HCT116 (cell line): ENCODE measurements at regions not wholly inside any gene's neighbourhood (a gene's known extent, or its start where the extent isn't known, plus 50 kb on each side); places are given as distances from the start of the nearest gene placed in this dataset.

Experiments used
- ATAC-seq: fragments of 200-7000 bp; cut with Tn5 transposase; 2 replicates; pipeline ENCODE4 v1.9.1; 2020; ENCODE audit warnings: mild to moderate bottlenecking, moderate library complexity
- BruUV-seq: library from RNA; stranded (reverse); fragments of 400-500 nt; replicated peaks from 2 replicates; lab custom pipeline; 2021; lab: Mats Ljungman, UMichigan
- CTCF ChIA-PET: fragments of 300-600 bp; sonication (Branson Sonifier 250); formaldehyde crosslinking; loops from one replicate; lab custom pipeline; 2021; ENCODE audit warnings: antibody characterized with exemption; lab: Charles Lee
- POLR2A ChIA-PET: fragments of 300-600, 350-600 bp; sonication (Branson Sonifier 250); formaldehyde crosslinking; loops from one replicate; lab custom pipeline; 2021; ENCODE audit warnings: antibody characterized with exemption; lab: Charles Lee
- RAD21 ChIA-PET, 2 experiments: fragments of 300-600 bp; sonication (Branson Sonifier 250); formaldehyde crosslinking; loops; one replicate each; lab custom pipeline; 2023; ENCODE audit warnings: low total read pairs in 2 of 2; ENCODE audit not compliant: uncharacterized antibody in 2 of 2, unreplicated experiment in 2 of 2, low non-redundant PET in 1 of 2; lab: Charles Lee
- DNase-seq: peaks from one replicate; pipeline ENCODE4 v3.0.0-alpha.2; 2010; ENCODE audit warnings: low read depth, low spot score
- H2AFZ ChIP-seq: fragments of 200-600 bp; shearing (Covaris generic), sonication (generic); 2 replicates; pipeline ENCODE4 v1.6.1; 2017; ENCODE audit warnings: low read depth, mixed run types, mixed read lengths, antibody characterized with exemption, low read length; ENCODE audit not compliant: poor library complexity, severe bottlenecking
- H3K27ac ChIP-seq: 2 replicates; pipeline ENCODE4 v1.5.1; 2012; ENCODE audit warnings: low read depth, low read length
- H3K27me3 ChIP-seq: fragments of 200-600 bp; sonication (generic); 2 replicates; pipeline ENCODE4 v1.6.1; 2016; ENCODE audit warnings: mixed run types, low read length, mixed read lengths; ENCODE audit not compliant: insufficient read depth
- H3K36me3 ChIP-seq, 2 experiments: fragments of 200-500 bp in 1 of 2; fragments of 200-600 bp in 1 of 2; sonication (Bioruptor generic) in 1 of 2; sonication (generic) in 1 of 2; 2 replicates each; pipeline versions ENCODE4 v1.5.1 to v1.6.1; 2014 to 2016; ENCODE audit warnings: low read length in 2 of 2, inconsistent platforms in 1 of 2, mixed read lengths in 1 of 2, mixed run types in 1 of 2; ENCODE audit not compliant: insufficient read depth in 2 of 2, control insufficient read depth in 1 of 2
- H3K4me1 ChIP-seq, 2 experiments: fragments of 200-600 bp in 1 of 2; sonication (generic) in 1 of 2; 2 replicates each; pipeline versions ENCODE4 v1.5.1 to v1.6.1; 2012 to 2017; ENCODE audit warnings: low read length in 2 of 2, inconsistent platforms in 1 of 2, mild to moderate bottlenecking in 1 of 2, mixed read lengths in 1 of 2, mixed run types in 1 of 2, moderate library complexity in 1 of 2; ENCODE audit not compliant: insufficient read depth in 2 of 2, control insufficient read depth in 1 of 2
- H3K4me2 ChIP-seq: fragments of 200-600 bp; sonication (generic); 2 replicates; pipeline ENCODE4 v1.6.1; 2017; ENCODE audit warnings: mixed run types, low read length, mixed read lengths
- H3K4me3 ChIP-seq, 2 experiments: fragments of 200-600 bp in 1 of 2; sonication (generic) in 1 of 2; replicated peaks in 1 of 2; 2 replicates each; pipeline ENCODE4 v1.5.1; 2011 to 2016; ENCODE audit warnings: low read length in 2 of 2, control low read depth in 1 of 2, low read depth in 1 of 2, mild to moderate bottlenecking in 1 of 2, mixed read lengths in 1 of 2, mixed run types in 1 of 2
- H3K79me2 ChIP-seq: fragments of 200-600 bp; sonication (generic); 2 replicates; pipeline ENCODE4 v1.6.1; 2017; ENCODE audit warnings: mild to moderate bottlenecking, mixed run types, low read length, moderate library complexity, mixed read lengths; ENCODE audit not compliant: insufficient read depth
- H3K9ac ChIP-seq: fragments of 200-600 bp; sonication (generic); 2 replicates; pipeline ENCODE4 v1.6.1; 2016; ENCODE audit warnings: low read length, mixed read lengths
- H3K9me2 ChIP-seq: fragments of 200-600 bp; sonication (generic), shearing (Covaris generic); 2 replicates; pipeline ENCODE4 v1.6.1; 2017; ENCODE audit warnings: mixed run types, mild to moderate bottlenecking, moderate library complexity; ENCODE audit not compliant: insufficient read depth
- H3K9me3 ChIP-seq, 2 experiments: fragments of 200-500 bp in 1 of 2; fragments of 200-600 bp in 1 of 2; sonication (Bioruptor generic) in 1 of 2; sonication (generic) in 1 of 2; 2 replicates each; pipeline ENCODE4 v1.6.1; 2014 to 2017; ENCODE audit warnings: low read length in 2 of 2, mixed read lengths in 2 of 2, inconsistent platforms in 1 of 2, low read depth in 1 of 2, mild to moderate bottlenecking in 1 of 2, mixed run types in 1 of 2, moderate library complexity in 1 of 2; ENCODE audit not compliant: control insufficient read depth in 1 of 2, insufficient read depth in 1 of 2
- H4K20me1 ChIP-seq: fragments of 200-600 bp; sonication (generic), shearing (Covaris generic); 2 replicates; pipeline ENCODE4 v1.6.1; 2017; ENCODE audit warnings: mixed run types, mild to moderate bottlenecking, moderate library complexity; ENCODE audit not compliant: insufficient read depth
- CBX3 ChIP-seq: IDR thresholded peaks from 2 replicates; pipeline ENCODE4 v1.6.1; 2012; ENCODE audit warnings: low read depth
- EGR1 ChIP-seq: IDR thresholded peaks from 2 replicates; pipeline ENCODE4 v1.6.1; 2012; ENCODE audit warnings: low read depth
- EZH2 ChIP-seq: fragments of 200-600 bp; sonication (generic); IDR thresholded peaks from 2 replicates; pipeline ENCODE4 v1.6.1; 2017; ENCODE audit warnings: antibody characterized with exemption, mixed run types
- EZH2phosphoT487 ChIP-seq: fragments of 200-600 bp; IDR thresholded peaks from 2 replicates; pipeline ENCODE4 v1.6.1; 2018; ENCODE audit warnings: antibody characterized with exemption, borderline replicate concordance
- FOSL1 ChIP-seq: IDR thresholded peaks from 2 replicates; pipeline ENCODE4 v1.6.1; 2012; ENCODE audit warnings: low read depth
- JUND ChIP-seq: IDR thresholded peaks from 2 replicates; pipeline ENCODE4 v1.6.1; 2012
- MAX ChIP-seq: IDR thresholded peaks from 2 replicates; pipeline ENCODE4 v1.6.1; 2012
- POLR2A ChIP-seq: IDR thresholded peaks from 2 replicates; pipeline ENCODE4 v1.7.0; 2011; ENCODE audit warnings: borderline replicate concordance; ENCODE audit not compliant: insufficient read depth, insufficient read length; ENCODE audit errors: extremely low read depth
- POLR2AphosphoS5 ChIP-seq: IDR thresholded peaks from 2 replicates; pipeline ENCODE4 v1.6.1; 2011; ENCODE audit warnings: mild to moderate bottlenecking, low read depth, low read length, moderate library complexity
- RAD21 ChIP-seq: IDR thresholded peaks from 2 replicates; pipeline ENCODE4 v1.6.1; 2012; ENCODE audit warnings: low read depth, mild to moderate bottlenecking
- REST ChIP-seq: IDR thresholded peaks from 2 replicates; pipeline ENCODE4 v1.6.1; 2012; ENCODE audit warnings: low read depth
- SP1 ChIP-seq: IDR thresholded peaks from 2 replicates; pipeline ENCODE4 v1.6.1; 2012; ENCODE audit warnings: low read depth
- TCF7L2 ChIP-seq: IDR thresholded peaks from 2 replicates; pipeline ENCODE4 v1.7.0; 2011; ENCODE audit warnings: borderline replicate concordance, inconsistent platforms; ENCODE audit not compliant: insufficient read depth, insufficient read length; ENCODE audit errors: extremely low read depth
- YY1 ChIP-seq: IDR thresholded peaks from 2 replicates; pipeline ENCODE4 v1.6.1; 2011; ENCODE audit warnings: low read length, low read depth, moderate library complexity, mild to moderate bottlenecking; ENCODE audit not compliant: insufficient replicate concordance; ENCODE audit errors: extremely low read depth
- ZFX ChIP-seq: fragments of 450-650 bp; IDR thresholded peaks from 2 replicates; pipeline ENCODE4 v1.6.1; 2017
- ZNF274 ChIP-seq: fragments of 200-500 bp; sonication (Bioruptor generic); IDR thresholded peaks from 2 replicates; pipeline ENCODE4 v1.6.1; 2014; ENCODE audit warnings: mild to moderate bottlenecking, low read depth, low read length, inconsistent platforms
- intact Hi-C: fragments of 100-400 bp; cut with micrococcal nuclease; formaldehyde crosslinking; loops from 2 replicates; pipeline ENCODE4 v1.10.0; 2022
- TF ChIP-seq, protein P1 (sequence below), 3 experiments: fragments of 200-600 bp in 1 of 3; sonication (generic) in 1 of 3; IDR thresholded peaks in 2 of 3; conservative IDR thresholded peaks in 1 of 3; 2 replicates each; pipeline ENCODE4 v1.5.1; 2012 to 2017; ENCODE audit warnings: low read depth in 2 of 3, low read length in 2 of 3, antibody characterized with exemption in 1 of 3, borderline replicate concordance in 1 of 3, control low read depth in 1 of 3, mild to moderate bottlenecking in 1 of 3, mixed read lengths in 1 of 3, mixed run types in 1 of 3, moderate library complexity in 1 of 3; ENCODE audit not compliant: insufficient read depth in 1 of 3
- TF ChIP-seq, protein P2 (sequence below): IDR thresholded peaks from 2 replicates; pipeline ENCODE4 v1.6.1; 2011; ENCODE audit warnings: mild to moderate bottlenecking, low read length, moderate library complexity; ENCODE audit not compliant: insufficient replicate concordance; ENCODE audit errors: extremely low read depth

DNA sequence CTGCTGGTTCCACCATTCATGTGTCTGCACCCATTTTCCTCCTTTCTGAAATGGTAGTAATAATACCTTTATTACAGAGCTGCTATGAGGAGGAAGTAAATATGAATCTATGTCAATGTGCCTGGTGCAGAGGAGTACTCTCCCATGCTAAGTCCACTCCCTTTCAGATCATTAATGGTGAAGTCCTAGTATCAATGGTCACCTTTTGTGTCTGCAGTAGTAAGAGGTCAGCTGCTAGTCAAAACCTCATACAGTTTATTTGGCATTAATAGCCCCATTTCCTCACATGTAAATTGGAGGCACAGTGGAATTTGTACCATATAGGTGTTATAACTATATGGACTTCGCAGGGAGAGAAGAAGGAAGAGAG is 581.0 kb downstream of the REEP3 start:
- no peak overlapping the region for H3K4me2 ChIP-seq
- H2AFZ ChIP-seq: no peak overlapping the region
- no peaks in the 10 kb centered on the region for H3K79me2 ChIP-seq
- ATAC-seq (no peak), DNase-seq (no peak)
- no peaks in the 10 kb centered on the region for H3K9me3 ChIP-seq
- H3K9me2 ChIP-seq: no peaks in the 10 kb centered on the region
- BruUV-seq: no TSS peak
- ChIA-PET POLR2A (no interaction called here), RAD21 (no interaction called here), CTCF (no interaction called here)
- H3K27me3 ChIP-seq: no peaks in the 10 kb centered on the region
- H3K36me3 ChIP-seq: no peaks in the 10 kb centered on the region
- H3K9ac ChIP-seq: no peak overlapping the region
- H3K4me3 ChIP-seq: no peak overlapping the region
- intact Hi-C loops: no loop called here
- TF ChIP-seq ZFX: no peak
- no peak for TF ChIP-seq CBX3
- TF ChIP-seq JUND: no peak
- TF ChIP-seq, protein P1, sequence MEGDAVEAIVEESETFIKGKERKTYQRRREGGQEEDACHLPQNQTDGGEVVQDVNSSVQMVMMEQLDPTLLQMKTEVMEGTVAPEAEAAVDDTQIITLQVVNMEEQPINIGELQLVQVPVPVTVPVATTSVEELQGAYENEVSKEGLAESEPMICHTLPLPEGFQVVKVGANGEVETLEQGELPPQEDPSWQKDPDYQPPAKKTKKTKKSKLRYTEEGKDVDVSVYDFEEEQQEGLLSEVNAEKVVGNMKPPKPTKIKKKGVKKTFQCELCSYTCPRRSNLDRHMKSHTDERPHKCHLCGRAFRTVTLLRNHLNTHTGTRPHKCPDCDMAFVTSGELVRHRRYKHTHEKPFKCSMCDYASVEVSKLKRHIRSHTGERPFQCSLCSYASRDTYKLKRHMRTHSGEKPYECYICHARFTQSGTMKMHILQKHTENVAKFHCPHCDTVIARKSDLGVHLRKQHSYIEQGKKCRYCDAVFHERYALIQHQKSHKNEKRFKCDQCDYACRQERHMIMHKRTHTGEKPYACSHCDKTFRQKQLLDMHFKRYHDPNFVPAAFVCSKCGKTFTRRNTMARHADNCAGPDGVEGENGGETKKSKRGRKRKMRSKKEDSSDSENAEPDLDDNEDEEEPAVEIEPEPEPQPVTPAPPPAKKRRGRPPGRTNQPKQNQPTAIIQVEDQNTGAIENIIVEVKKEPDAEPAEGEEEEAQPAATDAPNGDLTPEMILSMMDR (IDR thresholded peaks at IDR 0.05 in 2 of 3, conservative IDR thresholded peaks at IDR 0.05 in 1 of 3; ENCODE audit: borderline replicate concordance in 1 of 3, insufficient read depth in 1 of 3, low read depth in 2 of 3, low read length in 2 of 3): no peak
- no peak for TF ChIP-seq ZNF274
- no peak for TF ChIP-seq RAD21
- no peak for TF ChIP-seq TCF7L2
- TF ChIP-seq EZH2phosphoT487: no peak
- no peak for TF ChIP-seq SP1
- no peak for TF ChIP-seq EZH2
- TF ChIP-seq YY1: no peak
- no peak for TF ChIP-seq POLR2AphosphoS5
- TF ChIP-seq, protein P2, sequence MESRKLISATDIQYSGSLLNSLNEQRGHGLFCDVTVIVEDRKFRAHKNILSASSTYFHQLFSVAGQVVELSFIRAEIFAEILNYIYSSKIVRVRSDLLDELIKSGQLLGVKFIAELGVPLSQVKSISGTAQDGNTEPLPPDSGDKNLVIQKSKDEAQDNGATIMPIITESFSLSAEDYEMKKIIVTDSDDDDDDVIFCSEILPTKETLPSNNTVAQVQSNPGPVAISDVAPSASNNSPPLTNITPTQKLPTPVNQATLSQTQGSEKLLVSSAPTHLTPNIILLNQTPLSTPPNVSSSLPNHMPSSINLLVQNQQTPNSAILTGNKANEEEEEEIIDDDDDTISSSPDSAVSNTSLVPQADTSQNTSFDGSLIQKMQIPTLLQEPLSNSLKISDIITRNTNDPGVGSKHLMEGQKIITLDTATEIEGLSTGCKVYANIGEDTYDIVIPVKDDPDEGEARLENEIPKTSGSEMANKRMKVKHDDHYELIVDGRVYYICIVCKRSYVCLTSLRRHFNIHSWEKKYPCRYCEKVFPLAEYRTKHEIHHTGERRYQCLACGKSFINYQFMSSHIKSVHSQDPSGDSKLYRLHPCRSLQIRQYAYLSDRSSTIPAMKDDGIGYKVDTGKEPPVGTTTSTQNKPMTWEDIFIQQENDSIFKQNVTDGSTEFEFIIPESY: no peak
- TF ChIP-seq MAX: no peak
- no peak for TF ChIP-seq POLR2A
- no peak for TF ChIP-seq REST
- no peak for TF ChIP-seq FOSL1
- no peak for TF ChIP-seq EGR1
- no peaks in the 10 kb centered on the region for H3K4me1 ChIP-seq
- H4K20me1 ChIP-seq: no peaks in the 10 kb centered on the region
- H3K27ac ChIP-seq: no peak overlapping the region
